Pancreas (tissue), 10 donors: ENCODE measurements at regions not wholly inside any gene's neighbourhood (a gene's known extent, or its start where the extent isn't known, plus 50 kb on each side); places are given as distances from the start of the nearest gene placed in this dataset.

Experiments used
- ATAC-seq, 4 donors: fragments of 200-7000 bp; cut with Tn5 transposase; one replicate each; pipeline versions ENCODE4 v1.8.0 to v1.9.1; 2020; ENCODE audit warnings: mild to moderate bottlenecking in 4 of 4, moderate library complexity in 4 of 4
- DNase-seq, 6 donors: peaks; one replicate each; pipeline ENCODE4 v3.0.0-alpha.2; 2020
- FAIRE-seq: peaks from 2 replicates; lab custom pipeline; 2012; peaks lifted over from hg19 to GRCh38; lab: Jason Lieb, UNC
- H3K27ac ChIP-seq, 4 donors: fragments of 200-600 bp; sonication (generic); 1 replicate in 3 of 4; 2 replicates in 1 of 4; pipeline versions ENCODE4 v1.5.0 to v1.8.0; 2020
- H3K27me3 ChIP-seq, 4 donors: fragments of 200-600 bp; one replicate each; pipeline ENCODE4 v1.8.0; 2021
- H3K36me3 ChIP-seq, 3 donors: fragments of 200-600 bp; sonication (generic) in 1 of 3; one replicate each; pipeline versions ENCODE4 v1.5.0 to v1.8.0; 2020 to 2021
- H3K4me1 ChIP-seq, 3 donors: fragments of 200-600 bp; one replicate each; pipeline ENCODE4 v1.8.0; 2021
- H3K4me3 ChIP-seq, 4 donors: fragments of 200-600 bp; sonication (generic) in 2 of 4; one replicate each; pipeline versions ENCODE4 v1.5.0 to v1.8.0; 2020 to 2021
- H3K9me3 ChIP-seq, 4 donors: fragments of 200-600 bp; one replicate each; pipeline ENCODE4 v1.8.0; 2021
- CTCF ChIP-seq, 4 donors: fragments of 200-600 bp; sonication (generic) in 3 of 4; IDR thresholded peaks; one replicate each; pipeline versions ENCODE4 v1.5.0 to v1.8.0; 2021; ENCODE audit warnings: antibody characterized with exemption in 4 of 4
- WGBS, 2 donors: extraction: QIAGEN DNeasy Blood & Tissue Kit; methylation state at CpG; one replicate each; pipeline ENCODE4 v1.1.7; 2013; 5-methylcytosine and 5-hydroxymethylcytosine counted together
- intact Hi-C, 3 donors: fragments of 100-400 bp; cut with DNase I; formaldehyde crosslinking; loops; one replicate each; pipeline versions ENCODE4 v1.11.1 to v1.14.2; 2022
- donor health status: healthy with polysubstance abuse.
- donor health status: DM: no; HTN: no; CAD: no; lungs with moderate emphysema.
- donor health status: DM: no; HTN: no; CAD: no.
- donor health status: control.
- donor health status: control.
- donor health status: Bipolar disorder and iron deficiency.
- donor health status: DM: yes; HTN: yes; CAD: no.
- donor health status: DM: no; HTN: no; CAD: no.
- donor health status: DM: no; HTN: no; CAD: no.
- donor health status: DM: yes; HTN: yes; CAD: no.

DNA sequence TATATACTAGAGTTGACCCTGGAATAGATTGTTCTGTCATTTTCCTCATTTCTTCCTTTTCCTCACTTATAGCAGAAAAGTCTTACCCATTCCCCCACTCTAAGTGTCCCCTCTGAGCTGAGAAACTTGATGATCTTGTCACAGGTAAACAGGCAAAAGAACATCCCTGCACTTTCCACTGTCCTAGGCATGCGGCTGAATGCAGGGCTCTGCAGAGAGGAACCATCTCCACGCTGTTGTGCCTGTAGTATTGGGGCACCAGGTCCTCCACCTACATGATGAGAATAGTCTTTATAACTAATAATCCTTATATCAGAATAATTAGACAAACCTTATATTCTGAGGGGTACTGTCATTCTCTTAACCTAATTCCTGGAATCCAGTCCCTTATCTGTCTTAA lies 211.3 kb downstream of the RBM26 start:
- ATAC-seq (no peak), DNase-seq (no peak), FAIRE-seq (no peak)
- no peaks in the 10 kb centered on the region for H3K9me3 ChIP-seq
- no peaks in the 10 kb centered on the region for H3K4me1 ChIP-seq
- no peak overlapping the region for H3K27ac ChIP-seq
- no peaks in the 10 kb centered on the region for H3K36me3 ChIP-seq
- H3K27me3 ChIP-seq = no peaks in the 10 kb centered on the region
- WGBS, 2 donors = 38 to 66% methylated on average over 2 of the region's 2 CpGs
- no peak for TF ChIP-seq CTCF (IDR thresholded peaks at IDR 0.05)
- intact Hi-C loops = no loop called here
- no peak overlapping the region for H3K4me3 ChIP-seq

- H3K27ac ChIP-seq = no peak overlapping the region
- H3K27me3 ChIP-seq = no peaks in the 10 kb centered on the region
- no peak for ATAC-seq
- no peaks in the 10 kb centered on the region for H3K36me3 ChIP-seq
- no peak for TF ChIP-seq CTCF (IDR thresholded peaks at IDR 0.05)
- no peak for FAIRE-seq
- no peaks in the 10 kb centered on the region for H3K9me3 ChIP-seq
- no peaks in the 10 kb centered on the region for H3K4me1 ChIP-seq
- 48 to 53% methylated on average over 3 of the region's 3 CpGs for WGBS, 2 donors
- intact Hi-C loops = no loop called here
- H3K4me3 ChIP-seq = no peak overlapping the region
- DNase-seq = no peak
These were observed 211.8 kb downstream of the RBM26 start for GRCh38 chr13:79194272-79194671.

DNA sequence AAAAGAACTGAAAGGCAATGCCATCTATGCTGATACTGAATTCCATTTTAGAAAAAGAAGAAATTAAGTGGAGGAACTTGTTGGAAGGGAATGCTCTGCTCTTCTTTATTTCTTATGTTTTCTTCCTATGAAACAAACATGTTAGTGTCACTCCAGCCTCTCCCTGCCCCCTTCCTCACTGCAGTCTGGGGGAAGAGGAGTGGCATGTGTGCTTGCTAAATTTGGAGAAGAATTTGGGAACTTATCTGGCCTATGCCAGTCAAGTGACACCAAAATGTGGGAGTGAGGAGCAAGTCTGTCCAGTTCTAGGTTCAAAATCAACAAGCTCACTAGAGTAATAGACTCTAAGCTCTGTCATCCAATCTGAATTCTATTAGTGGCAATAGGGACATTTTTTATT lies 214.6 kb downstream of the RBM26 start:
- FAIRE-seq (no peak), ATAC-seq (no peak), DNase-seq (no peak)
- no peaks in the 10 kb centered on the region for H3K27me3 ChIP-seq
- intact Hi-C loops = no loop called here
- H3K4me3 ChIP-seq = no peak overlapping the region
- no peaks in the 10 kb centered on the region for H3K4me1 ChIP-seq
- no peaks in the 10 kb centered on the region for H3K36me3 ChIP-seq
- no peak overlapping the region for H3K27ac ChIP-seq
- H3K9me3 ChIP-seq = no peaks in the 10 kb centered on the region
- TF ChIP-seq CTCF (IDR thresholded peaks at IDR 0.05) = no peak

- H3K4me3 ChIP-seq = no peak overlapping the region
- FAIRE-seq (no peak), DNase-seq (no peak), ATAC-seq (no peak)
- 38 to 56% methylated on average over 2 of the region's 2 CpGs for WGBS, 2 donors
- H3K4me1 ChIP-seq = no peaks in the 10 kb centered on the region
- no peaks in the 10 kb centered on the region for H3K27me3 ChIP-seq
- no peak for TF ChIP-seq CTCF (IDR thresholded peaks at IDR 0.05)
- H3K36me3 ChIP-seq = no peaks in the 10 kb centered on the region
- intact Hi-C loops = no loop called here
- H3K9me3 ChIP-seq = no peaks in the 10 kb centered on the region
- no peak overlapping the region for H3K27ac ChIP-seq
These were observed 215.1 kb downstream of the RBM26 start for GRCh38 chr13:79190932-79191331.

DNA sequence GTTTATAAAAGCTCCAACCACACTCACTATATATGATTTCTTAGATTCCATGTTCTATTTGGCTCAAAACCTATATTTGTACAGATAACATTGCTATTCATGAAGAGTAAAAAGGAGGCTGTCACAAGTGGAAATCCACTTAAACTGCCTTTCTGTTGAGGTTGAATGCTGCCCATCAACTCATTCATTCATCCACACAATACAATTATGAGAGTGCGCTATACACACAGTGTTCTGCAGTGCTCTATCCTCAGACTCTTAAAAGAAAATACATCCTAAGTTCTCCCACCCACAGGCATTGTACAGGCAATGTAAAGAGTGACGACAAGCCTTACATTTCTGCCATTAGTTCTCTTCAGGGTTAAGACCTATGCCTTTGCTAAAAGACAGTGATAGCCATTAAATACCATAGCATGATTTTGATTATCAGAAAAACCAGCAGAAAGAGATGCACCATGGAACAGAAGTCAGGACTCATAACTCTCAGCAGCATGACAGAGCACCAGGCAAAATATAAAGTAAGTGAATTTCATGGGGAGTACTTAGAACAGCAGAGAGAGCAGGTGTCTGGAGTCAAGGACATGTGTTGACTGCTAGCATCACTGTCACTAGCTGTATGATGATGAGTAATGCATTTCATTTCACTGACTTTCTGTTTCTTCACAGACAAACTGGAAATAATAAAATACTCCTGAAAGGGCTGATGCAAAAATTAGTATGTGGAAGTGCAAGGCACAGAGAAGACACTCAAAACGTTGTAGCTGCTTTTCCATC lies 218.0 kb downstream of the RBM26 start:
- no peaks in the 10 kb centered on the region for H3K4me1 ChIP-seq
- DNase-seq (no peak), FAIRE-seq (no peak), ATAC-seq (no peak)
- no peaks in the 10 kb centered on the region for H3K36me3 ChIP-seq
- H3K9me3 ChIP-seq = no peaks in the 10 kb centered on the region
- no peak overlapping the region for H3K4me3 ChIP-seq
- no peaks in the 10 kb centered on the region for H3K27me3 ChIP-seq
- no peak for TF ChIP-seq CTCF (IDR thresholded peaks at IDR 0.05)
- 52 to 62% methylated on average over 3 of the region's 3 CpGs for WGBS, 2 donors
- intact Hi-C loops = no loop called here
- no peak overlapping the region for H3K27ac ChIP-seq
